H1 (cell line): ENCODE measurements at regions not wholly inside any gene's neighbourhood (a gene's known extent, or its start where the extent isn't known, plus 50 kb on each side); places are given as distances from the start of the nearest gene placed in this dataset.

Source experiments
- CTCF ChIA-PET: fragments of 300-600 bp; sonication (Branson Sonifier 250); formaldehyde crosslinking; loops from one replicate; lab custom pipeline; 2021; ENCODE audit not compliant: partially characterized antibody; lab: Charles Lee
- POLR2A ChIA-PET: fragments of 300-600 bp; sonication (Branson Sonifier 250); formaldehyde crosslinking; loops from one replicate; lab custom pipeline; 2021; ENCODE audit warnings: inconsistent platforms; ENCODE audit not compliant: partially characterized antibody; lab: Charles Lee
- DNase-seq, 2 experiments: peaks; one replicate each; pipeline versions ENCODE4 v3.0.0 to v3.0.0-alpha.2; 2010 to 2022; ENCODE audit warnings: low spot score in 2 of 2, low read depth in 1 of 2, mixed read lengths in 1 of 2
- FAIRE-seq: peaks from 2 replicates; lab custom pipeline; 2011; peaks lifted over from hg19 to GRCh38; lab: Jason Lieb, UNC
- H2AFZ ChIP-seq: 2 replicates; pipeline ENCODE4 v1.8.1; 2012; ENCODE audit warnings: low read length, inconsistent platforms
- H2AK5ac ChIP-seq: 2 replicates; pipeline ENCODE4 v1.6.1; 2013; ENCODE audit warnings: low read depth, low read length
- H2BK120ac ChIP-seq: replicated peaks from 2 replicates; pipeline ENCODE3; 2013; ENCODE audit warnings: low read depth, low read length, inconsistent platforms
- H2BK12ac ChIP-seq: 2 replicates; pipeline ENCODE4 v1.6.1; 2013; ENCODE audit warnings: low read depth, low read length
- H2BK15ac ChIP-seq: 2 replicates; pipeline ENCODE4 v1.6.1; 2013; ENCODE audit warnings: low read length
- H2BK20ac ChIP-seq: 2 replicates; pipeline ENCODE4 v1.6.1; 2013; ENCODE audit warnings: low read length
- H2BK5ac ChIP-seq: 2 replicates; pipeline ENCODE4 v1.6.1; 2013; ENCODE audit warnings: low read depth, low read length
- H3K14ac ChIP-seq: 2 replicates; pipeline ENCODE4 v1.6.1; 2013; ENCODE audit warnings: inconsistent platforms; ENCODE audit not compliant: insufficient read length
- H3K18ac ChIP-seq: 2 replicates; pipeline ENCODE4 v1.6.1; 2013; ENCODE audit warnings: low read length; ENCODE audit errors: extremely low read depth
- H3K23ac ChIP-seq: 2 replicates; pipeline ENCODE4 v1.6.1; 2013; ENCODE audit warnings: inconsistent platforms; ENCODE audit not compliant: insufficient read length
- H3K23me2 ChIP-seq: 2 replicates; pipeline ENCODE4 v1.6.1; 2013; ENCODE audit warnings: low read depth, low read length
- H3K27ac ChIP-seq: 2 replicates; pipeline ENCODE4 v1.6.1; 2011; ENCODE audit warnings: low read depth, low read length, inconsistent platforms
- H3K27me3 ChIP-seq, 4 experiments: replicated peaks in 1 of 4; 1 replicate in 1 of 4; 2 replicates in 3 of 4; pipeline versions ENCODE4 v1.6.1 to v1.8.1; 2011 to 2013; ENCODE audit warnings: low read length in 3 of 4, mild to moderate bottlenecking in 3 of 4, inconsistent platforms in 2 of 4, mixed read lengths in 2 of 4, moderate library complexity in 1 of 4; ENCODE audit not compliant: control insufficient read depth in 3 of 4, insufficient read depth in 3 of 4; ENCODE audit errors: extremely low read depth in 1 of 4
- H3K36me3 ChIP-seq, 4 experiments: 2 replicates each; pipeline versions ENCODE4 v1.6.1 to v1.8.1; 2011 to 2013; ENCODE audit warnings: mild to moderate bottlenecking in 4 of 4, low read length in 3 of 4, moderate library complexity in 2 of 4, control low read depth in 1 of 4, inconsistent platforms in 1 of 4; ENCODE audit not compliant: insufficient read depth in 4 of 4, control insufficient read depth in 2 of 4
- H3K4ac ChIP-seq: replicated peaks from 2 replicates; pipeline ENCODE3; 2013; ENCODE audit warnings: low read length, low read depth, mixed read lengths, inconsistent platforms; ENCODE audit not compliant: insufficient read length
- H3K4me1 ChIP-seq, 4 experiments: replicated peaks in 1 of 4; 1 replicate in 1 of 4; 2 replicates in 3 of 4; pipeline versions ENCODE4 v1.6.1 to v1.8.1; 2011 to 2013; ENCODE audit warnings: low read length in 3 of 4, inconsistent platforms in 2 of 4, mixed read lengths in 1 of 4; ENCODE audit not compliant: insufficient read depth in 4 of 4, control insufficient read depth in 3 of 4
- H3K4me2 ChIP-seq, 2 experiments: 2 replicates each; pipeline versions ENCODE4 v1.6.1 to v1.8.1; 2011 to 2013; ENCODE audit warnings: low read depth in 2 of 2, low read length in 2 of 2, control low read depth in 1 of 2, inconsistent platforms in 1 of 2, mild to moderate bottlenecking in 1 of 2; ENCODE audit not compliant: insufficient read depth in 1 of 2
- H3K4me3 ChIP-seq, 4 experiments: fragments of 200-600, 300-600 bp in 1 of 4; sonication (generic), shearing (Covaris generic), sonication (Bioruptor Twin) in 1 of 4; 2 replicates each; pipeline versions ENCODE4 v1.5.1 to v1.8.1; 2011 to 2016; ENCODE audit warnings: low read length in 4 of 4, low read depth in 3 of 4, control low read depth in 2 of 4, inconsistent platforms in 2 of 4, mild to moderate bottlenecking in 2 of 4, mixed read lengths in 1 of 4, moderate library complexity in 1 of 4; ENCODE audit not compliant: insufficient read depth in 2 of 4; ENCODE audit errors: extremely low read depth in 1 of 4
- H3K56ac ChIP-seq: replicated peaks from 2 replicates; pipeline ENCODE3; 2013; ENCODE audit warnings: low read depth, mild to moderate bottlenecking, mixed read lengths, low read length, inconsistent platforms; ENCODE audit not compliant: insufficient read length
- H3K79me1 ChIP-seq: 2 replicates; pipeline ENCODE4 v1.6.1; 2013; ENCODE audit warnings: low read depth, low read length, control low read depth
- H3K79me2 ChIP-seq, 2 experiments: 2 replicates each; pipeline versions ENCODE4 v1.6.1 to v1.8.1; 2012 to 2013; ENCODE audit warnings: low read length in 2 of 2, mild to moderate bottlenecking in 2 of 2, inconsistent platforms in 1 of 2; ENCODE audit not compliant: insufficient read depth in 2 of 2, control insufficient read depth in 1 of 2
- H3K9ac ChIP-seq, 4 experiments: replicated peaks in 1 of 4; 1 replicate in 1 of 4; 2 replicates in 3 of 4; pipeline versions ENCODE4 v1.6.1 to v1.8.1; 2011 to 2013; ENCODE audit warnings: low read depth in 3 of 4, low read length in 3 of 4, control low read depth in 2 of 4, mild to moderate bottlenecking in 2 of 4, moderate library complexity in 2 of 4, inconsistent platforms in 1 of 4; ENCODE audit errors: extremely low read depth in 1 of 4
- H3K9me3 ChIP-seq, 2 experiments: 2 replicates each; pipeline versions ENCODE4 v1.6.1 to v1.8.1; 2012 to 2013; ENCODE audit warnings: mild to moderate bottlenecking in 2 of 2, moderate library complexity in 2 of 2, control low read depth in 1 of 2, inconsistent platforms in 1 of 2, low read depth in 1 of 2, low read length in 1 of 2, mixed read lengths in 1 of 2; ENCODE audit not compliant: insufficient read depth in 2 of 2
- H4K20me1 ChIP-seq, 2 experiments: replicated peaks in 1 of 2; 2 replicates each; pipeline versions ENCODE3 to v1.8.1; 2011 to 2013; ENCODE audit warnings: inconsistent platforms in 2 of 2, low read length in 2 of 2, mild to moderate bottlenecking in 1 of 2; ENCODE audit not compliant: insufficient read depth in 2 of 2, control insufficient read depth in 1 of 2
- H4K5ac ChIP-seq: 2 replicates; pipeline ENCODE4 v1.6.1; 2013; ENCODE audit warnings: low read length, low read depth, mixed read lengths, inconsistent platforms; ENCODE audit not compliant: insufficient read length
- H4K8ac ChIP-seq: 2 replicates; pipeline ENCODE4 v1.8.0; 2013; ENCODE audit warnings: mild to moderate bottlenecking, moderate library complexity, low read length, inconsistent platforms; ENCODE audit not compliant: insufficient read depth; ENCODE audit errors: extremely low read depth
- H4K91ac ChIP-seq: replicated peaks from 2 replicates; pipeline ENCODE3; 2013; ENCODE audit warnings: low read length, mixed read lengths, inconsistent platforms; ENCODE audit not compliant: insufficient read length
- EP300 ChIP-seq, 2 experiments: IDR thresholded peaks; 1 replicate in 1 of 2; 2 replicates in 1 of 2; pipeline ENCODE4 v1.6.1; 2011 to 2012; ENCODE audit warnings: low read depth in 2 of 2, low read length in 2 of 2, mild to moderate bottlenecking in 2 of 2, borderline replicate concordance in 1 of 2, inconsistent platforms in 1 of 2, moderate library complexity in 1 of 2
- HDAC2 ChIP-seq, 2 experiments: fragments of 300-600 bp in 1 of 2; sonication (generic) in 1 of 2; IDR thresholded peaks; 2 replicates each; pipeline ENCODE4 v1.6.1; 2011 to 2012; ENCODE audit warnings: low read depth in 2 of 2, low read length in 2 of 2, mild to moderate bottlenecking in 2 of 2, moderate library complexity in 2 of 2, borderline replicate concordance in 1 of 2, inconsistent platforms in 1 of 2
- JUN ChIP-seq: IDR thresholded peaks from 2 replicates; pipeline ENCODE4 v1.6.1; 2011; ENCODE audit warnings: low read depth, mild to moderate bottlenecking, improper control_type of control experiment, low read length
- MAFK ChIP-seq: IDR thresholded peaks from 2 replicates; pipeline ENCODE4 v1.6.1; 2012; ENCODE audit warnings: low read depth, mild to moderate bottlenecking, improper control_type of control experiment, low read length
- POLR2AphosphoS5 ChIP-seq: IDR thresholded peaks from 2 replicates; pipeline ENCODE4 v1.6.1; 2011; ENCODE audit warnings: low read depth, low read length
- POU5F1 ChIP-seq: IDR thresholded peaks from 2 replicates; pipeline ENCODE4 v1.6.1; 2011; ENCODE audit warnings: low read depth, mild to moderate bottlenecking, low read length, moderate library complexity
- RFX5 ChIP-seq: IDR thresholded peaks from 2 replicates; pipeline ENCODE4 v1.6.1; 2011; ENCODE audit warnings: low read depth, low read length, improper control_type of control experiment, borderline replicate concordance
- SAP30 ChIP-seq: fragments of 300-600 bp; sonication (generic); IDR thresholded peaks from 2 replicates; pipeline ENCODE4 v1.7.1; 2012; ENCODE audit warnings: low read length, moderate library complexity, mild to moderate bottlenecking, inconsistent platforms; ENCODE audit not compliant: insufficient read depth, insufficient replicate concordance
- SIRT6 ChIP-seq: IDR thresholded peaks from one replicate; pipeline ENCODE4 v1.7.1; 2012; ENCODE audit warnings: low read length, inconsistent platforms
- TAF1 ChIP-seq: IDR thresholded peaks from 2 replicates; pipeline ENCODE4 v1.6.1; 2011; ENCODE audit warnings: mild to moderate bottlenecking, low read depth, low read length
- TAF7 ChIP-seq: optimal IDR thresholded peaks from 2 replicates; pipeline ENCODE3; 2011; ENCODE audit warnings: low read depth, mild to moderate bottlenecking, inconsistent platforms, low read length, moderate library complexity, borderline replicate concordance
- TBP ChIP-seq: IDR thresholded peaks from 2 replicates; pipeline ENCODE4 v1.6.1; 2011; ENCODE audit warnings: low read depth, low read length, improper control_type of control experiment
- WGBS, 2 experiments: shearing (Covaris generic) in 1 of 2; methylation state at CpG; one replicate each; pipeline versions ENCODE4 v1.1.6 to v1.1.7; 2013 to 2015; ENCODE audit warnings: low lambda C conversion rate in 2 of 2, mixed read lengths in 2 of 2, inconsistent platforms in 1 of 2, low coverage in 1 of 2, missing lambda C conversion rate in 1 of 2; ENCODE audit not compliant: insufficient replicate concordance in 2 of 2, insufficient coverage in 1 of 2, insufficient read length in 1 of 2; ENCODE audit errors: extremely low coverage in 1 of 2, missing lambda C conversion rate in 1 of 2; 5-methylcytosine and 5-hydroxymethylcytosine counted together
- TF ChIP-seq, protein P1 (sequence below): IDR thresholded peaks from 2 replicates; pipeline ENCODE4 v1.6.1; 2011; ENCODE audit warnings: low read length, improper control_type of control experiment

GRCh38 chr6:128600397-128600951, 80.1 kb upstream of the PTPRK start:
- Histone ChIP-seq H3K27me3 (no peaks in the 10 kb centered on the region), H3K14ac (no peak overlapping the region), H3K4me2 (no peak overlapping the region), H3K79me1 (no peaks in the 10 kb centered on the region), H3K27ac (no peak overlapping the region), H4K8ac (no peak overlapping the region), H3K4me3 (no peak overlapping the region), H2BK15ac (no peak overlapping the region), H3K4me1 (no peaks in the 10 kb centered on the region), H4K91ac (no peak overlapping the region), H2AK5ac (no peak overlapping the region), H2BK120ac (no peak overlapping the region), H3K18ac (no peak overlapping the region), H3K23ac (no peak overlapping the region), H3K23me2 (no peaks in the 10 kb centered on the region), H3K9me3 (no peaks in the 10 kb centered on the region), H3K56ac (no peak overlapping the region), H2BK12ac (no peak overlapping the region), H3K79me2 (no peaks in the 10 kb centered on the region), H2BK20ac (no peak overlapping the region), H3K4ac (no peak overlapping the region), H3K9ac (no peak overlapping the region), H4K5ac (no peak overlapping the region), H2AFZ (no peak overlapping the region), H4K20me1 (no peaks in the 10 kb centered on the region), H2BK5ac (no peak overlapping the region), H3K36me3 (no peaks in the 10 kb centered on the region)
- FAIRE-seq (no peak), DNase-seq (no peak)
- ChIA-PET POLR2A (no interaction called here), CTCF (interaction anchor here (1.2 kb wide), 1 partner anchor 49 kb away, joined by 3 read pairs; no protein-coding TSS in a partner anchor)
- WGBS, 2 experiments, result 92% methylated on average over 4 of the region's 4 CpGs; no CpG with 5 or more reads in 1 of the 2 experiments
- TF ChIP-seq POU5F1, result no peak
- TF ChIP-seq EP300 (IDR thresholded peaks at IDR 0.05; ENCODE audit: borderline replicate concordance in 1 of 2, low read depth in 2 of 2, low read length in 2 of 2), result no peak
- TF ChIP-seq JUN, result no peak
- no peak for TF ChIP-seq SAP30
- TF ChIP-seq, protein P1, sequence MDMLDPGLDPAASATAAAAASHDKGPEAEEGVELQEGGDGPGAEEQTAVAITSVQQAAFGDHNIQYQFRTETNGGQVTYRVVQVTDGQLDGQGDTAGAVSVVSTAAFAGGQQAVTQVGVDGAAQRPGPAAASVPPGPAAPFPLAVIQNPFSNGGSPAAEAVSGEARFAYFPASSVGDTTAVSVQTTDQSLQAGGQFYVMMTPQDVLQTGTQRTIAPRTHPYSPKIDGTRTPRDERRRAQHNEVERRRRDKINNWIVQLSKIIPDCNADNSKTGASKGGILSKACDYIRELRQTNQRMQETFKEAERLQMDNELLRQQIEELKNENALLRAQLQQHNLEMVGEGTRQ, result no peak
- TF ChIP-seq TAF7, result no peak
- TF ChIP-seq TBP, result no peak
- TF ChIP-seq MAFK, result no peak
- TF ChIP-seq RFX5, result no peak
- no peak for TF ChIP-seq SIRT6
- no peak for TF ChIP-seq TAF1
- TF ChIP-seq POLR2AphosphoS5, result no peak
- TF ChIP-seq HDAC2 (IDR thresholded peaks at IDR 0.05; ENCODE audit: borderline replicate concordance in 1 of 2, low read depth in 2 of 2, low read length in 2 of 2), result no peak
